HCT116 (cell line): ENCODE measurements at regions not wholly inside any gene's neighbourhood (a gene's known extent, or its start where the extent isn't known, plus 50 kb on each side); places are given as distances from the start of the nearest gene placed in this dataset.

ENCODE experiments used
- ATAC-seq: fragments of 200-7000 bp; cut with Tn5 transposase; 2 replicates; pipeline ENCODE4 v1.9.1; 2020; ENCODE audit warnings: mild to moderate bottlenecking, moderate library complexity
- BruUV-seq: library from RNA; stranded (reverse); fragments of 400-500 nt; replicated peaks from 2 replicates; lab custom pipeline; 2021; lab: Mats Ljungman, UMichigan
- CTCF ChIA-PET: fragments of 300-600 bp; sonication (Branson Sonifier 250); formaldehyde crosslinking; loops from one replicate; lab custom pipeline; 2021; ENCODE audit warnings: antibody characterized with exemption; lab: Charles Lee
- POLR2A ChIA-PET: fragments of 300-600, 350-600 bp; sonication (Branson Sonifier 250); formaldehyde crosslinking; loops from one replicate; lab custom pipeline; 2021; ENCODE audit warnings: antibody characterized with exemption; lab: Charles Lee
- RAD21 ChIA-PET, 2 experiments: fragments of 300-600 bp; sonication (Branson Sonifier 250); formaldehyde crosslinking; loops; one replicate each; lab custom pipeline; 2023; ENCODE audit warnings: low total read pairs in 2 of 2; ENCODE audit not compliant: uncharacterized antibody in 2 of 2, unreplicated experiment in 2 of 2, low non-redundant PET in 1 of 2; lab: Charles Lee
- DNase-seq: peaks from one replicate; pipeline ENCODE4 v3.0.0-alpha.2; 2010; ENCODE audit warnings: low read depth, low spot score
- H2AFZ ChIP-seq: fragments of 200-600 bp; shearing (Covaris generic), sonication (generic); 2 replicates; pipeline ENCODE4 v1.6.1; 2017; ENCODE audit warnings: low read depth, mixed run types, mixed read lengths, antibody characterized with exemption, low read length; ENCODE audit not compliant: poor library complexity, severe bottlenecking
- H3K27ac ChIP-seq: 2 replicates; pipeline ENCODE4 v1.5.1; 2012; ENCODE audit warnings: low read depth, low read length
- H3K27me3 ChIP-seq: fragments of 200-600 bp; sonication (generic); 2 replicates; pipeline ENCODE4 v1.6.1; 2016; ENCODE audit warnings: mixed run types, low read length, mixed read lengths; ENCODE audit not compliant: insufficient read depth
- H3K36me3 ChIP-seq, 2 experiments: fragments of 200-500 bp in 1 of 2; fragments of 200-600 bp in 1 of 2; sonication (Bioruptor generic) in 1 of 2; sonication (generic) in 1 of 2; 2 replicates each; pipeline versions ENCODE4 v1.5.1 to v1.6.1; 2014 to 2016; ENCODE audit warnings: low read length in 2 of 2, inconsistent platforms in 1 of 2, mixed read lengths in 1 of 2, mixed run types in 1 of 2; ENCODE audit not compliant: insufficient read depth in 2 of 2, control insufficient read depth in 1 of 2
- H3K4me1 ChIP-seq, 2 experiments: fragments of 200-600 bp in 1 of 2; sonication (generic) in 1 of 2; 2 replicates each; pipeline versions ENCODE4 v1.5.1 to v1.6.1; 2012 to 2017; ENCODE audit warnings: low read length in 2 of 2, inconsistent platforms in 1 of 2, mild to moderate bottlenecking in 1 of 2, mixed read lengths in 1 of 2, mixed run types in 1 of 2, moderate library complexity in 1 of 2; ENCODE audit not compliant: insufficient read depth in 2 of 2, control insufficient read depth in 1 of 2
- H3K4me2 ChIP-seq: fragments of 200-600 bp; sonication (generic); 2 replicates; pipeline ENCODE4 v1.6.1; 2017; ENCODE audit warnings: mixed run types, low read length, mixed read lengths
- H3K4me3 ChIP-seq, 2 experiments: fragments of 200-600 bp in 1 of 2; sonication (generic) in 1 of 2; replicated peaks in 1 of 2; 2 replicates each; pipeline ENCODE4 v1.5.1; 2011 to 2016; ENCODE audit warnings: low read length in 2 of 2, control low read depth in 1 of 2, low read depth in 1 of 2, mild to moderate bottlenecking in 1 of 2, mixed read lengths in 1 of 2, mixed run types in 1 of 2
- H3K79me2 ChIP-seq: fragments of 200-600 bp; sonication (generic); 2 replicates; pipeline ENCODE4 v1.6.1; 2017; ENCODE audit warnings: mild to moderate bottlenecking, mixed run types, low read length, moderate library complexity, mixed read lengths; ENCODE audit not compliant: insufficient read depth
- H3K9ac ChIP-seq: fragments of 200-600 bp; sonication (generic); 2 replicates; pipeline ENCODE4 v1.6.1; 2016; ENCODE audit warnings: low read length, mixed read lengths
- H3K9me2 ChIP-seq: fragments of 200-600 bp; sonication (generic), shearing (Covaris generic); 2 replicates; pipeline ENCODE4 v1.6.1; 2017; ENCODE audit warnings: mixed run types, mild to moderate bottlenecking, moderate library complexity; ENCODE audit not compliant: insufficient read depth
- H3K9me3 ChIP-seq, 2 experiments: fragments of 200-500 bp in 1 of 2; fragments of 200-600 bp in 1 of 2; sonication (Bioruptor generic) in 1 of 2; sonication (generic) in 1 of 2; 2 replicates each; pipeline ENCODE4 v1.6.1; 2014 to 2017; ENCODE audit warnings: low read length in 2 of 2, mixed read lengths in 2 of 2, inconsistent platforms in 1 of 2, low read depth in 1 of 2, mild to moderate bottlenecking in 1 of 2, mixed run types in 1 of 2, moderate library complexity in 1 of 2; ENCODE audit not compliant: control insufficient read depth in 1 of 2, insufficient read depth in 1 of 2
- H4K20me1 ChIP-seq: fragments of 200-600 bp; sonication (generic), shearing (Covaris generic); 2 replicates; pipeline ENCODE4 v1.6.1; 2017; ENCODE audit warnings: mixed run types, mild to moderate bottlenecking, moderate library complexity; ENCODE audit not compliant: insufficient read depth
- TCF7L2 ChIP-seq: IDR thresholded peaks from 2 replicates; pipeline ENCODE4 v1.7.0; 2011; ENCODE audit warnings: borderline replicate concordance, inconsistent platforms; ENCODE audit not compliant: insufficient read depth, insufficient read length; ENCODE audit errors: extremely low read depth
- intact Hi-C: fragments of 100-400 bp; cut with micrococcal nuclease; formaldehyde crosslinking; loops from 2 replicates; pipeline ENCODE4 v1.10.0; 2022
- TF ChIP-seq, protein P1 (sequence below): IDR thresholded peaks from 2 replicates; pipeline ENCODE4 v1.6.1; 2012; ENCODE audit warnings: low read depth
- TF ChIP-seq, protein P2 (sequence below), 3 experiments: fragments of 200-600 bp in 1 of 3; sonication (generic) in 1 of 3; IDR thresholded peaks in 2 of 3; conservative IDR thresholded peaks in 1 of 3; 2 replicates each; pipeline ENCODE4 v1.5.1; 2012 to 2017; ENCODE audit warnings: low read depth in 2 of 3, low read length in 2 of 3, antibody characterized with exemption in 1 of 3, borderline replicate concordance in 1 of 3, control low read depth in 1 of 3, mild to moderate bottlenecking in 1 of 3, mixed read lengths in 1 of 3, mixed run types in 1 of 3, moderate library complexity in 1 of 3; ENCODE audit not compliant: insufficient read depth in 1 of 3

DNA sequence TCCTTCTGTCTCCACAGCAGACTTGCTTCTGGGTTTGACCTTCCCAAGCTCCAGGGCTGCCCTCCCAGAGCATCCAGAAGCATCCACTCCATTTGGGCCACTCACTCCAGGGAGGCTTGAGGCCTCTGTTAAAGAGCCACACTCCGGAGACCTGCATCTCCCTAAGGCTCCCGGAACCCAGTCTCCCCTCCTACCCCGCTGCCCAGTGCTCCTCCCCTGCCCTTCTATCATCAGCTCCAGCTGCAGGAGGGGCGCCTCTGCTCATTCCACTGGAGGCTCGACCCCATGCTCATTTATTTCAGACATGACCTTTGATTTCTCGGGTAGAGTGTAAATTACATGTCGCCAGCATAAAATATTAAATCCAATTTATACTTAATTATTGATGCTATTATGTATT, 142.5 kb downstream of the SYF2 start (continued):
- TF ChIP-seq, protein P1, sequence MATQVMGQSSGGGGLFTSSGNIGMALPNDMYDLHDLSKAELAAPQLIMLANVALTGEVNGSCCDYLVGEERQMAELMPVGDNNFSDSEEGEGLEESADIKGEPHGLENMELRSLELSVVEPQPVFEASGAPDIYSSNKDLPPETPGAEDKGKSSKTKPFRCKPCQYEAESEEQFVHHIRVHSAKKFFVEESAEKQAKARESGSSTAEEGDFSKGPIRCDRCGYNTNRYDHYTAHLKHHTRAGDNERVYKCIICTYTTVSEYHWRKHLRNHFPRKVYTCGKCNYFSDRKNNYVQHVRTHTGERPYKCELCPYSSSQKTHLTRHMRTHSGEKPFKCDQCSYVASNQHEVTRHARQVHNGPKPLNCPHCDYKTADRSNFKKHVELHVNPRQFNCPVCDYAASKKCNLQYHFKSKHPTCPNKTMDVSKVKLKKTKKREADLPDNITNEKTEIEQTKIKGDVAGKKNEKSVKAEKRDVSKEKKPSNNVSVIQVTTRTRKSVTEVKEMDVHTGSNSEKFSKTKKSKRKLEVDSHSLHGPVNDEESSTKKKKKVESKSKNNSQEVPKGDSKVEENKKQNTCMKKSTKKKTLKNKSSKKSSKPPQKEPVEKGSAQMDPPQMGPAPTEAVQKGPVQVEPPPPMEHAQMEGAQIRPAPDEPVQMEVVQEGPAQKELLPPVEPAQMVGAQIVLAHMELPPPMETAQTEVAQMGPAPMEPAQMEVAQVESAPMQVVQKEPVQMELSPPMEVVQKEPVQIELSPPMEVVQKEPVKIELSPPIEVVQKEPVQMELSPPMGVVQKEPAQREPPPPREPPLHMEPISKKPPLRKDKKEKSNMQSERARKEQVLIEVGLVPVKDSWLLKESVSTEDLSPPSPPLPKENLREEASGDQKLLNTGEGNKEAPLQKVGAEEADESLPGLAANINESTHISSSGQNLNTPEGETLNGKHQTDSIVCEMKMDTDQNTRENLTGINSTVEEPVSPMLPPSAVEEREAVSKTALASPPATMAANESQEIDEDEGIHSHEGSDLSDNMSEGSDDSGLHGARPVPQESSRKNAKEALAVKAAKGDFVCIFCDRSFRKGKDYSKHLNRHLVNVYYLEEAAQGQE = no peak
- no peak for TF ChIP-seq TCF7L2
- TF ChIP-seq, all 23 proteins: peak for 0

DNA sequence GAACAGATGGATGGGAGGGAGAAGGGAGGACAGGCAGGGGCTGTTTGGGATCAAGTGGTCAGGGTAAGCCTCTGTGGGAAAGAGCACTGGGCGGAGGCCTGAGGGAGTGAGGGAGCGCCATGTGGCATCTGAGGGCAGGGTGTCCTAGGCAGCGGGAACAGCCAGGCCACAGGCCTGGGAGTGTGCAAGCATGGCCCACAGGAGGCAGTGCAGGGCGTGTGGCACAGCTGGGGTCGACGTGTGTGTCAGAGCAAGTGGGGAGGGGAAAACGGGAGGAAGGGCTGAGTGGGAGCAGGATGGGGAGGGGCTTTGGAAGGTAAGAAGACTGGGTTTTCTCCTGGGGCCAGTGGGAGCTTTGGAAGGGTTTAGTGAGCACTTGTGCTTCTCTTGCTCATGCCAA, 143.4 kb downstream of the SYF2 start:
- Histone ChIP-seq H4K20me1 (no peaks in the 10 kb centered on the region), H3K36me3 (no peaks in the 10 kb centered on the region), H3K27me3 (no peaks in the 10 kb centered on the region), H3K4me2 (no peak overlapping the region)
- TF ChIP-seq TCF7L2 = no peak
- TF ChIP-seq, protein P2, sequence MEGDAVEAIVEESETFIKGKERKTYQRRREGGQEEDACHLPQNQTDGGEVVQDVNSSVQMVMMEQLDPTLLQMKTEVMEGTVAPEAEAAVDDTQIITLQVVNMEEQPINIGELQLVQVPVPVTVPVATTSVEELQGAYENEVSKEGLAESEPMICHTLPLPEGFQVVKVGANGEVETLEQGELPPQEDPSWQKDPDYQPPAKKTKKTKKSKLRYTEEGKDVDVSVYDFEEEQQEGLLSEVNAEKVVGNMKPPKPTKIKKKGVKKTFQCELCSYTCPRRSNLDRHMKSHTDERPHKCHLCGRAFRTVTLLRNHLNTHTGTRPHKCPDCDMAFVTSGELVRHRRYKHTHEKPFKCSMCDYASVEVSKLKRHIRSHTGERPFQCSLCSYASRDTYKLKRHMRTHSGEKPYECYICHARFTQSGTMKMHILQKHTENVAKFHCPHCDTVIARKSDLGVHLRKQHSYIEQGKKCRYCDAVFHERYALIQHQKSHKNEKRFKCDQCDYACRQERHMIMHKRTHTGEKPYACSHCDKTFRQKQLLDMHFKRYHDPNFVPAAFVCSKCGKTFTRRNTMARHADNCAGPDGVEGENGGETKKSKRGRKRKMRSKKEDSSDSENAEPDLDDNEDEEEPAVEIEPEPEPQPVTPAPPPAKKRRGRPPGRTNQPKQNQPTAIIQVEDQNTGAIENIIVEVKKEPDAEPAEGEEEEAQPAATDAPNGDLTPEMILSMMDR (IDR thresholded peaks at IDR 0.05 in 2 of 3, conservative IDR thresholded peaks at IDR 0.05 in 1 of 3; ENCODE audit: borderline replicate concordance in 1 of 3, insufficient read depth in 1 of 3, low read depth in 2 of 3, low read length in 2 of 3) = 0 out of 6 replicates have a peak, but pooled peaks of 1 of the 3 experiments have one; percentile 10
- TF ChIP-seq, all 23 proteins: peak for 1
- CTCF ChIA-PET = no interaction called here
- H3K4me3 ChIP-seq = no peak overlapping the region
- H3K9me2 ChIP-seq = no peaks in the 10 kb centered on the region
- DNase-seq (no peak), ATAC-seq (no peak; the same call in 1 of the 2 replicates)
- no peaks in the 10 kb centered on the region for H3K9me3 ChIP-seq
- H2AFZ ChIP-seq = no peak overlapping the region
- RAD21 ChIA-PET = no interaction called here
- H3K27ac ChIP-seq = no peak overlapping the region
- peaks cover 0 to 10% of the 10 kb centered on the region in 2 experiments; a peak in 3 of 4 replicates for H3K4me1 ChIP-seq
- no peak overlapping the region for H3K9ac ChIP-seq
- no peaks in the 10 kb centered on the region for H3K79me2 ChIP-seq
- no TSS peak for BruUV-seq
- intact Hi-C loops = no loop called here
- POLR2A ChIA-PET = no interaction called here
